ENCODE measurements at regions not wholly inside any gene's neighbourhood (a gene's known extent, or its start where the extent isn't known, plus 50 kb on each side); places are given as distances from the start of the nearest gene placed in this dataset.

DNA sequence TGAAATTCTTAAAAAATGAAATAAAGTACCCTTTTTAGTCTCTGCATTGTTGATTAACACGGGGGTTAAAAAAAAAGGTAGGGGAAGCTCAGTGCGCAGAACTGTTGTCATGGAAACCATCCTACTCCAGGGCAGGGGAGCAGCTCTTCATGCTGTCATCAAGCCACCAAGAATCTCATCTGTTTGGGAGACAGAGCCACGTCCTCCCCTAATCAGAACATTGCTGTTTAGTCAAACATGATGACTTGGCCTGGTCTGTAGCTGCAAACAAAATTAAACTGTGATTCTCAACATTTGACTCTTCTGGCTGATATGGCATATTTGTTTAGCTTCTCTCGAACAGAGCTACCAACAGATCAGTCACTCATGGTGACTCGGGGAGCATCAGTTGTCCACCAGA lies 254.4 kb upstream of the KLF14 start:
- Histone ChIP-seq H3K9me3 (ENCODE audit: low read depth, low read length) (no peaks in the 10 kb centered on the region), H3K36me3 (ENCODE audit: insufficient read depth, low read length) (peaks cover 6% of the 10 kb centered on the region), H4K20me1 (ENCODE audit: insufficient read depth, low read length) (peaks cover 21% of the 10 kb centered on the region), H3K4me1 (ENCODE audit: insufficient read depth, low read length) (no peaks in the 10 kb centered on the region), H3K27ac (ENCODE audit: low read depth, low read length) (no peak overlapping the region), H3K27me3 (ENCODE audit: insufficient read depth, low read length) (no peaks in the 10 kb centered on the region), H2AFZ (ENCODE audit: low read length) (no peak overlapping the region), H3K4me3 (ENCODE audit: insufficient read depth, low read length) (no peak overlapping the region), H3K79me2 (ENCODE audit: insufficient read depth, low read length) (peaks cover 83% of the 10 kb centered on the region), H3K4me2 (ENCODE audit: insufficient read depth, low read length) (no peak overlapping the region)
- TF ChIP-seq, protein P1, sequence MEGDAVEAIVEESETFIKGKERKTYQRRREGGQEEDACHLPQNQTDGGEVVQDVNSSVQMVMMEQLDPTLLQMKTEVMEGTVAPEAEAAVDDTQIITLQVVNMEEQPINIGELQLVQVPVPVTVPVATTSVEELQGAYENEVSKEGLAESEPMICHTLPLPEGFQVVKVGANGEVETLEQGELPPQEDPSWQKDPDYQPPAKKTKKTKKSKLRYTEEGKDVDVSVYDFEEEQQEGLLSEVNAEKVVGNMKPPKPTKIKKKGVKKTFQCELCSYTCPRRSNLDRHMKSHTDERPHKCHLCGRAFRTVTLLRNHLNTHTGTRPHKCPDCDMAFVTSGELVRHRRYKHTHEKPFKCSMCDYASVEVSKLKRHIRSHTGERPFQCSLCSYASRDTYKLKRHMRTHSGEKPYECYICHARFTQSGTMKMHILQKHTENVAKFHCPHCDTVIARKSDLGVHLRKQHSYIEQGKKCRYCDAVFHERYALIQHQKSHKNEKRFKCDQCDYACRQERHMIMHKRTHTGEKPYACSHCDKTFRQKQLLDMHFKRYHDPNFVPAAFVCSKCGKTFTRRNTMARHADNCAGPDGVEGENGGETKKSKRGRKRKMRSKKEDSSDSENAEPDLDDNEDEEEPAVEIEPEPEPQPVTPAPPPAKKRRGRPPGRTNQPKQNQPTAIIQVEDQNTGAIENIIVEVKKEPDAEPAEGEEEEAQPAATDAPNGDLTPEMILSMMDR (IDR thresholded peaks at IDR 0.05; ENCODE audit: extremely low read depth, low read depth, low read length): no peak
- DNase-seq (ENCODE audit: insufficient read length, low spot score, missing footprints): no peak

DNA sequence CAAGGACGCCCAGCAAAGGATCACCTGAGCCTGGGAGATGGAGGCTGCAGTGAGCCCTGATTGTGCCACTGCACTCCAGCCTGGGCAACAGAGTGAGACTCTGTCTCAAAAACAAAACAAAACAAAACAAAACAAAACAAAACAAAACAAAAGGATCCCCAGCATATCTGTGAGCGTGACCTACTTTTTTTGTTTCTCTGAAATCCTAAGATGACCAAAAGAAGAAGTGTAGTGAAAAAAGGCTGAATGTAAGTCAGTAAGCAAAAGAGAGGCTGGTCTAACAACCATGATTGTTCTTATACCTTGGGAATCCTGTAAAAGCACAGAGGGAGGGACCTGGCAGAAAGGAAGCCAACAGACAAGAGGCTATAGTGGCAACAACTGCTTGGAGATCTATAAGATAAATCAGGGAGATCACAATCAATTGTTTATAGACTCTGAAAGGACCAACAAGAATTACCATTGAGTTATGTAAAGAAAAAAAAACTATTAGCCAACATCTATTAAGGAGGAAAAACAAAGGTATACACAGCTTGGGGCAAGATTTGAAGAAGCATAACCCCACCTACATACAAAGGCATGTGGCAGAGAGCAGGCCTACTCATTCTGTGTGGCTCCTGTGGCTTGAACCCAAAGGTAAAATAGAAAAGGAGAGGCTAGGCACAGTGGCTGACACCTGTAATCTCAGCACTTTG lies 255.2 kb upstream of the KLF14 start:
- TF ChIP-seq, protein P1 (IDR thresholded peaks at IDR 0.05; ENCODE audit: extremely low read depth, low read depth, low read length): no peak
- no peak for DNase-seq (ENCODE audit: insufficient read length, low spot score, missing footprints)
- H3K4me2 ChIP-seq (ENCODE audit: insufficient read depth, low read length): no peak overlapping the region

DNA sequence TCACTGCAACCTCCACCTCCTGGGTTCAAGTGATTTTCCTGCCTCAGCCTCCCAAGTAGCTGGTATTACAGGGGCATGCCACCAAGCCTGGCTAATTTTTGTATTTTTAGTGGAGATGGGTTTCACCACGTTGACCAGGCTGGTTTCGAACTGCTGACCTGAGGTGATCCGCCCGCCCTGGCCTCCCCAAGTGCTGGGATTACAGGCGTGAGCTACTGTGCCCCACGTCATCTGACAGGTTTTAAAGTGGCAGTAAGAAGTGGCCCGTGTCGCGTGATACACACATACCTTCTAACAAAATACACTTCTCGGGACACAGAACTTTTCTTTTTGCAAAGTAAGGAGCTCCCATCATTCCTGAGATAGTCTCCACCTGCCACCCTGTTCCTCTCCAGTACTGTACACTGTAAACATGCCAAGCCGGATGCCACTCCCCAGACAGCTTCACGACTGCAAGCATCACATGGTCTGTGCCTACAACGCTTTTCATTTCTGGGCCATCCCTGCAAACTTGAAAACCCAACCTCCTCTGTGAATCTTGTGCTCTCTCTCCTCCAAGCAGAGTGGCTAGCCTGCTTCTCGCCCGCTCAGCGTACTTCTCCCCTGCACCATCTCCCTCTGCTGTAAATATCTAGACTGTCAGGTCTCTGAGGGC lies 256.3 kb upstream of the KLF14 start:
- H4K20me1 ChIP-seq (ENCODE audit: insufficient read depth, low read length): peaks cover 27% of the 10 kb centered on the region
- H3K4me2 ChIP-seq (ENCODE audit: insufficient read depth, low read length): no peak overlapping the region
- H3K4me1 ChIP-seq (ENCODE audit: insufficient read depth, low read length): peaks cover 8% of the 10 kb centered on the region
- no peak for DNase-seq (ENCODE audit: insufficient read length, low spot score, missing footprints)
- no peak overlapping the region for H2AFZ ChIP-seq (ENCODE audit: low read length)
- no peaks in the 10 kb centered on the region for H3K36me3 ChIP-seq (ENCODE audit: insufficient read depth, low read length)
- no peak overlapping the region for H3K27ac ChIP-seq (ENCODE audit: low read depth, low read length)
- no peak overlapping the region for H3K4me3 ChIP-seq (ENCODE audit: insufficient read depth, low read length)
- TF ChIP-seq, protein P1 (IDR thresholded peaks at IDR 0.05; ENCODE audit: extremely low read depth, low read depth, low read length): no peak
- H3K9me3 ChIP-seq (ENCODE audit: low read depth, low read length): no peaks in the 10 kb centered on the region
- H3K27me3 ChIP-seq (ENCODE audit: insufficient read depth, low read length): no peaks in the 10 kb centered on the region
- peaks cover 82% of the 10 kb centered on the region for H3K79me2 ChIP-seq (ENCODE audit: insufficient read depth, low read length)

More for the DNA sequence above, 255.2 kb upstream of the KLF14 start:
- H3K4me1 ChIP-seq (ENCODE audit: insufficient read depth, low read length): no peaks in the 10 kb centered on the region
- H3K27me3 ChIP-seq (ENCODE audit: insufficient read depth, low read length): no peaks in the 10 kb centered on the region
- no peak overlapping the region for H3K4me3 ChIP-seq (ENCODE audit: insufficient read depth, low read length)
- peaks cover 82% of the 10 kb centered on the region for H3K79me2 ChIP-seq (ENCODE audit: insufficient read depth, low read length)
- no peak overlapping the region for H2AFZ ChIP-seq (ENCODE audit: low read length)
- peaks cover 23% of the 10 kb centered on the region for H4K20me1 ChIP-seq (ENCODE audit: insufficient read depth, low read length)
- H3K27ac ChIP-seq (ENCODE audit: low read depth, low read length): no peak overlapping the region
- H3K36me3 ChIP-seq (ENCODE audit: insufficient read depth, low read length): no peaks in the 10 kb centered on the region
- H3K9me3 ChIP-seq (ENCODE audit: low read depth, low read length): no peaks in the 10 kb centered on the region

DNA sequence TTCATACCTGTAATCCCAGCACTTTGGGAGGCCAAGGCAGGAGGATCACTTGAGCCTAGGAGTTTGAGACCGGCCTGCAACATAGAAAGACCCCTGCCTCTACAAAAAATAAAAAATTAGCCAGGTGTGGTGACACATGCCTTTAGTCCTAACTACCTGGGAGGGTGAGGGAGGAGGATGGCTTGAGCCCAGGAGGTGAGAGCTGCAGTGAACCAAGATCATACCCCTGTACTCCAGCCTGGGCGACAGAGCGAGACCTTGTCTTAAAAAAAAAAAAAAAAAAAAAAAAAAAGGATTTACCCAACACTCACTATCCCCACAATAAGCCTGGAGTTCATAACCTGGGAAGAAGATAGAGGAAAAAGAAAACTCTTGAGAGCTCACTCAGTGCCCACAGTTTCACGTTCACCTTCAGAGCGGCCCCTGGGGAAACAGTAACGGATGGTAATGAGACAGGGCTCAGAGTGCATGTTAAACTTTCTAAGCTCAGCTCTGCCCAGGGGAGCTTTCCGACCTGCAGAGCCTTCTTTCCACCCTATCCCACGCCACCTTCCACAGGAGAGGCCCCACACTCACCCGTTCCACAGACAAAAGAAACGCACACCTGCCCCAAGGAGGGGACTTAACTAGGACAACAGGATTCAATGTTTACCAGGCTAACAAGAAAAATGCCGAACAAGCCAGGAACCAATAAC lies 259.8 kb upstream of the KLF14 start:
- H3K4me1 ChIP-seq (ENCODE audit: insufficient read depth, low read length): peaks cover 38% of the 10 kb centered on the region
- no peaks in the 10 kb centered on the region for H3K36me3 ChIP-seq (ENCODE audit: insufficient read depth, low read length)
- H4K20me1 ChIP-seq (ENCODE audit: insufficient read depth, low read length): peaks cover 25% of the 10 kb centered on the region
- H3K9me3 ChIP-seq (ENCODE audit: low read depth, low read length): no peaks in the 10 kb centered on the region
- H3K4me3 ChIP-seq (ENCODE audit: insufficient read depth, low read length): no peak overlapping the region
- H3K4me2 ChIP-seq (ENCODE audit: insufficient read depth, low read length): no peak overlapping the region
- no peak overlapping the region for H3K27ac ChIP-seq (ENCODE audit: low read depth, low read length)
- H3K79me2 ChIP-seq (ENCODE audit: insufficient read depth, low read length): peaks cover 86% of the 10 kb centered on the region
- no peak overlapping the region for H2AFZ ChIP-seq (ENCODE audit: low read length)
- H3K27me3 ChIP-seq (ENCODE audit: insufficient read depth, low read length): no peaks in the 10 kb centered on the region
- no peak for DNase-seq (ENCODE audit: insufficient read length, low spot score, missing footprints)
- TF ChIP-seq, protein P1 (IDR thresholded peaks at IDR 0.05; ENCODE audit: extremely low read depth, low read depth, low read length): no peak
